WERI-Rb-1 (cell line): ENCODE measurements at regions not wholly inside any gene's neighbourhood (a gene's known extent, or its start where the extent isn't known, plus 50 kb on each side); places are given as distances from the start of the nearest gene placed in this dataset.

ENCODE experiments used
- DNase-seq: peaks from one replicate; pipeline ENCODE4 v3.0.0-alpha.2; 2020
- H3K27ac ChIP-seq: fragments of 250-450 bp; sonication (Bioruptor Pico); 2 replicates; pipeline ENCODE4 v1.5.1; 2020; ENCODE audit warnings: mild to moderate bottlenecking, moderate library complexity
- H3K27me3 ChIP-seq: fragments of 250-450 bp; sonication (Bioruptor Pico); 2 replicates; pipeline ENCODE4 v1.5.1; 2021; ENCODE audit warnings: mild to moderate bottlenecking, low read depth, moderate library complexity; ENCODE audit not compliant: insufficient read depth, severe bottlenecking
- H3K36me3 ChIP-seq: fragments of 250-450 bp; sonication (Bioruptor Pico); 2 replicates; pipeline ENCODE4 v1.5.1; 2020; ENCODE audit warnings: mild to moderate bottlenecking, moderate library complexity
- H3K4me3 ChIP-seq: 2 replicates; pipeline ENCODE4 v1.5.1; 2011; ENCODE audit warnings: low read depth, mild to moderate bottlenecking, control low read depth, low read length
- H3K9me3 ChIP-seq: fragments of 250-450 bp; sonication (Bioruptor Pico); 2 replicates; pipeline ENCODE4 v1.5.1; 2021; ENCODE audit warnings: mild to moderate bottlenecking, moderate library complexity; ENCODE audit not compliant: severe bottlenecking
- TF ChIP-seq, protein P1 (sequence below): IDR thresholded peaks from 2 replicates; pipeline ENCODE4 v1.5.1; 2011; ENCODE audit warnings: low read depth, mild to moderate bottlenecking, control low read depth, inconsistent platforms, low read length

DNA sequence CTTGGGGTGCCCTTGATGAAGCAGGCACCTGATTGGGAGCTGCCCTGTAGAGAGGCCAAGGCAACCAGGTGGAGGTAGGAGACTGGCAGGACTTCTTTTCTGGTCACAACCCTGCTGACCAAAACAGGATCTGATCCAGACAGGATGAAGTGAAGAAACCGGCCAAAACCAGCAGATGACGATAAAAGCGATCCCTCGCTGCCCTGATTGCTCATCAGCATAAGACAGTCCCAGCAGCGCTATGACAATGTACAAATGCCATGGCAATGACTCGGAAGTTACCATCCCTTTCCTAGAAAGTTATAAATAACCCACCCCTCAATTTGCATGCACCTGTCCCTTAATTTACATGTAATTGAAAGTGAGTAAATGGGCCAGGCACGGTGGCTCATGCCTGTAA is 88.4 kb upstream of the PDE10A start:
- no peak for DNase-seq
- H3K9me3 ChIP-seq = no peaks in the 10 kb centered on the region
- no peak overlapping the region for H3K27ac ChIP-seq
- TF ChIP-seq, protein P1, sequence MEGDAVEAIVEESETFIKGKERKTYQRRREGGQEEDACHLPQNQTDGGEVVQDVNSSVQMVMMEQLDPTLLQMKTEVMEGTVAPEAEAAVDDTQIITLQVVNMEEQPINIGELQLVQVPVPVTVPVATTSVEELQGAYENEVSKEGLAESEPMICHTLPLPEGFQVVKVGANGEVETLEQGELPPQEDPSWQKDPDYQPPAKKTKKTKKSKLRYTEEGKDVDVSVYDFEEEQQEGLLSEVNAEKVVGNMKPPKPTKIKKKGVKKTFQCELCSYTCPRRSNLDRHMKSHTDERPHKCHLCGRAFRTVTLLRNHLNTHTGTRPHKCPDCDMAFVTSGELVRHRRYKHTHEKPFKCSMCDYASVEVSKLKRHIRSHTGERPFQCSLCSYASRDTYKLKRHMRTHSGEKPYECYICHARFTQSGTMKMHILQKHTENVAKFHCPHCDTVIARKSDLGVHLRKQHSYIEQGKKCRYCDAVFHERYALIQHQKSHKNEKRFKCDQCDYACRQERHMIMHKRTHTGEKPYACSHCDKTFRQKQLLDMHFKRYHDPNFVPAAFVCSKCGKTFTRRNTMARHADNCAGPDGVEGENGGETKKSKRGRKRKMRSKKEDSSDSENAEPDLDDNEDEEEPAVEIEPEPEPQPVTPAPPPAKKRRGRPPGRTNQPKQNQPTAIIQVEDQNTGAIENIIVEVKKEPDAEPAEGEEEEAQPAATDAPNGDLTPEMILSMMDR = no peak
- no peaks in the 10 kb centered on the region for H3K36me3 ChIP-seq
- peaks cover 62% of the 10 kb centered on the region for H3K27me3 ChIP-seq
- no peak overlapping the region for H3K4me3 ChIP-seq

DNA sequence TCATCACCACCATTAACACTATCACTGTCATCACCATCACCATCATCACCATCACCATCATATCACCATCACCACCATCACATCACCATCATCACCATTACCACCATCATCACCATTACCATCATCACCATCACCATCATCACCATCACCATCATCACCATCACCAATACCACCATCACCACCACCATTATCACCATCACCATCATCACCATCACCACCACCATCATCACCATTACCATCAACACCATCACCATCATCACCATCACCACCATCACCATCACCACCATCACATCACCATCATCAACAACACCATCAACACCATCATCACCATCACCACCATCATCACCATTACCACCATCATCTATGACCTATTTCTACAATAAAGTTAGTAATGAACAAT is 86.1 kb upstream of the PDE10A start:
- DNase-seq = no peak
- Histone ChIP-seq H3K27me3 (peaks cover 55% of the 10 kb centered on the region), H3K27ac (no peak overlapping the region), H3K9me3 (no peaks in the 10 kb centered on the region), H3K36me3 (no peaks in the 10 kb centered on the region), H3K4me3 (no peak overlapping the region)
- TF ChIP-seq, protein P1 = no peak

DNA sequence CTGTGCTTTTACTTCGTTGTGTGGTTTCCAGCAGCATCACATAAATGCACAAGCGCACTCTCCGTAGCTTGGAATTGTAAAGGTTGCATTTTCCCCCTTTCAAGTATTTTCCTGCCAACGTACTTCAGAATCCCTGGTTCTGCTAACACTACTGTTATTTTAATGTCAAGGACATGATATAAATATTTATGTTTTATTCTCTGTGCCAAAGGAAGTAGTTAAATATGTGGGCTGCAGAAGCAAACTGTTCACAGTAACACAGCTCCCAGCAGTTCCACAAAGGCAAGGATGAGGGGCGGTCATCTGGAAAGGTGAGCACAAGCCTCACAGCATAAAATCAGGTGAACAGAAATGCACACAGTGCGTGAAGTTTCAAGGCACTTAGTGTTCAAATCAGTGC is 85.3 kb upstream of the PDE10A start:
- Histone ChIP-seq H3K4me3 (no peak overlapping the region), H3K9me3 (no peaks in the 10 kb centered on the region), H3K27me3 (peaks cover 52% of the 10 kb centered on the region), H3K36me3 (no peaks in the 10 kb centered on the region), H3K27ac (no peak overlapping the region)
- DNase-seq = no peak
- TF ChIP-seq, protein P1 = no peak

DNA sequence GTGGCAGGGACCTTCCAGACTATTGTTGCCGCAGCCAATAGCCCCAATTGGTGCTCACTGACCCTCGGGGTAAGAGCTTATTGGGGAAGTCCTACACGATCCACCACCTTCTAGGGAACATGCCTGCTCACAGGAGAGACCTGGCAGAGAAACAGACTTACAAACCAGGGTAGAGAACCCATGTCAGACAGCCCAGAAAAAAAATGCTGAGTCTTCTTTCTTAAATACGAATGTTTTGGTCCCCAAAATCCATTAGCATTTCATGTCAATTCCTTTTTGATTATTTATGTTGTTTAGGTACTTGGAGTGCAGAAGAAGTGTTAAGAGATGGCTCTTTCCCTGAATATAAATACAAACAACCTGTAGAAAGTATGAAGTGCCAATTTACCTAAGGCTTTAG is 84.9 kb upstream of the PDE10A start:
- Histone ChIP-seq H3K27ac (no peak overlapping the region), H3K9me3 (no peaks in the 10 kb centered on the region), H3K36me3 (no peaks in the 10 kb centered on the region), H3K27me3 (peaks cover 52% of the 10 kb centered on the region), H3K4me3 (no peak overlapping the region)
- TF ChIP-seq, protein P1 = no peak
- no peak for DNase-seq

DNA sequence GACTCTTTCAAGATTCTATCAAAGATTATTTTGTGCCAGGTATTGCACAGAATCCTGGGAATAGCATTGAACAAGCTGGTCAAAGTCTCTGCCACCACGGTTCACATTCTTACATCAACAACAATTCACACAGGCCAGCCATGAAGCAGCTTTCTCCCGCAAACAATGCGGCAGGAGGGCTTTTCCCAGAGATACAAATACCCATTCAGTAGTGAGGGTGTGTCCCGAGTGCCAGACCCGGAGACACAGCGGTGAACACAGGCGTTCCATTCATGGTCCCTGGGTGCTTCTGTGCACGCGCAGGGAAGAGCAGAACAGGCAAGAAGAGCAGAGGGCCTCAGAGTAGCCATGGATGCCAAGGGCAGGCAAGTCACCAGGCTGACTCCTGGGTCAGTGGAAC is 83.3 kb upstream of the PDE10A start:
- Histone ChIP-seq H3K27ac (no peak overlapping the region), H3K36me3 (no peaks in the 10 kb centered on the region), H3K27me3 (peaks cover 57% of the 10 kb centered on the region), H3K9me3 (no peaks in the 10 kb centered on the region), H3K4me3 (no peak overlapping the region)
- no peak for DNase-seq
- TF ChIP-seq, protein P1 = no peak

DNA sequence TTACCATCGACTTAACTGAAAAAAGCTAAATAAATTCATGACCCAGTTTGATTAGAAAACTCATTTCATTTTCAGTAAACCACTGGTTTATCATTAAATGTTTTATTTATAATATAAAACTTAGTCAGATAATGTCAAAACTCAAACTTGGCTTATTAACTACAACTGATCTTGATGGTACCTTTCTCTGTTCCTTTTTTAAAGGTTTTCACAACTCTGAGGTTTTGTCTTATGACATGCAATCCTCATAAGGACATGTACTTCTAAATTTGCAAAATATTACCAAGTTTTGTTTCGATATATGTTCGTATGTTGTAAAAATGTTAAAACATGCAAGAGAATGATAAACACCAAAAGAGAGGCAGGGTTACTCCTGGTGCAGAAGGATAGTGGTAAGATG is 82.5 kb upstream of the PDE10A start:
- Histone ChIP-seq H3K9me3 (no peaks in the 10 kb centered on the region), H3K27me3 (peaks cover 59% of the 10 kb centered on the region), H3K36me3 (no peaks in the 10 kb centered on the region), H3K27ac (no peak overlapping the region), H3K4me3 (no peak overlapping the region)
- DNase-seq = no peak
- TF ChIP-seq, protein P1 = no peak
